SK-N-SH treated with all-trans-retinoic acid at 6 μM for 48 hours (cell line): ENCODE measurements at regions not wholly inside any gene's neighbourhood (a gene's known extent, or its start where the extent isn't known, plus 50 kb on each side); places are given as distances from the start of the nearest gene placed in this dataset.

Experiments
- ATAC-seq: fragments of 200-7000 bp; cut with Tn5 transposase; 3 replicates; pipeline ENCODE4 v1.9.1; 2020; ENCODE audit warnings: mild to moderate bottlenecking, moderate library complexity
- ARNTL ChIP-seq: fragments of 450-650 bp; formaldehyde crosslinking; IDR thresholded peaks from 2 replicates; pipeline ENCODE4 v1.5.0; 2020; ENCODE audit warnings: low read depth, mild to moderate bottlenecking, moderate library complexity, borderline replicate concordance
- CREB5 ChIP-seq: fragments of 250-450 bp; sonication (Bioruptor Pico); IDR thresholded peaks from 2 replicates; pipeline ENCODE4 v1.5.1; 2020; ENCODE audit warnings: low read depth, mild to moderate bottlenecking, moderate library complexity
- CSDC2 ChIP-seq: fragments of 250-450 bp; sonication (Bioruptor Pico); IDR thresholded peaks from 2 replicates; pipeline ENCODE4 v1.5.0; 2020; ENCODE audit warnings: mild to moderate bottlenecking, moderate library complexity
- CSRNP3 ChIP-seq: fragments of 250-450 bp; sonication (Bioruptor Pico); IDR thresholded peaks from 2 replicates; pipeline ENCODE4 v1.5.1; 2021; ENCODE audit warnings: mild to moderate bottlenecking, moderate library complexity
- ESRRG ChIP-seq: fragments of 250-450 bp; sonication (Bioruptor Pico); IDR thresholded peaks from 2 replicates; pipeline ENCODE4 v1.6.1; 2021; ENCODE audit warnings: mild to moderate bottlenecking
- GLIS3 ChIP-seq: fragments of 250-450 bp; sonication (Bioruptor Pico); IDR thresholded peaks from 2 replicates; pipeline ENCODE4 v1.5.0; 2020; ENCODE audit warnings: mild to moderate bottlenecking, moderate library complexity
- ISL1 ChIP-seq: fragments of 250-450 bp; sonication (Bioruptor Pico); IDR thresholded peaks from 2 replicates; pipeline ENCODE4 v2.1.2; 2022; ENCODE audit warnings: mild to moderate bottlenecking, moderate library complexity
- OSR1 ChIP-seq: fragments of 250-450 bp; sonication (Bioruptor Pico); IDR thresholded peaks from 2 replicates; pipeline ENCODE4 v1.8.0; 2022; ENCODE audit warnings: moderate library complexity, mild to moderate bottlenecking, inconsistent platforms
- PATZ1 ChIP-seq: fragments of 250-450 bp; sonication (Bioruptor Pico); IDR thresholded peaks from 2 replicates; pipeline ENCODE4 v1.8.0; 2020; ENCODE audit warnings: mild to moderate bottlenecking, moderate library complexity, borderline replicate concordance
- POU6F1 ChIP-seq: fragments of 250-450 bp; sonication (Bioruptor Pico); IDR thresholded peaks from 2 replicates; pipeline ENCODE4 v1.8.0; 2021; ENCODE audit warnings: low read depth, mild to moderate bottlenecking, moderate library complexity, borderline replicate concordance
- PPARA ChIP-seq: fragments of 250-450 bp; sonication (Bioruptor Pico); IDR thresholded peaks from 2 replicates; pipeline ENCODE4 v1.5.0; 2020; ENCODE audit warnings: mild to moderate bottlenecking, borderline replicate concordance
- RARB ChIP-seq: fragments of 250-450 bp; sonication (Bioruptor Pico); IDR thresholded peaks from 2 replicates; pipeline ENCODE4 v1.8.0; 2021; ENCODE audit warnings: mild to moderate bottlenecking, moderate library complexity
- SNAI2 ChIP-seq: fragments of 250-450 bp; sonication (Bioruptor Pico); IDR thresholded peaks from 2 replicates; pipeline ENCODE4 v1.5.0; 2020; ENCODE audit warnings: mild to moderate bottlenecking, moderate library complexity
- TCF4 ChIP-seq: fragments of 250-450 bp; sonication (Bioruptor Pico); IDR thresholded peaks from 2 replicates; pipeline ENCODE4 v1.8.0; 2021; ENCODE audit warnings: mild to moderate bottlenecking, moderate library complexity, borderline replicate concordance
- ZC3H10 ChIP-seq: fragments of 250-450 bp; sonication (Bioruptor Pico); IDR thresholded peaks from 2 replicates; pipeline ENCODE4 v1.5.1; 2021; ENCODE audit warnings: mild to moderate bottlenecking, moderate library complexity
- ZFP3 ChIP-seq: fragments of 250-450 bp; sonication (Bioruptor Pico); IDR thresholded peaks from 2 replicates; pipeline ENCODE4 v1.5.0; 2020; ENCODE audit warnings: mild to moderate bottlenecking, moderate library complexity
- ZFP30 ChIP-seq: fragments of 450-650 bp; formaldehyde crosslinking; IDR thresholded peaks from 2 replicates; pipeline ENCODE4 v1.5.0; 2022; ENCODE audit warnings: mild to moderate bottlenecking, moderate library complexity
- ZNF565 ChIP-seq: fragments of 450-650 bp; formaldehyde crosslinking; conservative IDR thresholded peaks from 2 replicates; pipeline ENCODE4 v1.5.0; 2020; ENCODE audit warnings: low read depth, mild to moderate bottlenecking, moderate library complexity
- ZNF70 ChIP-seq: fragments of 450-650 bp; formaldehyde crosslinking; IDR thresholded peaks from 2 replicates; pipeline ENCODE4 v1.5.0; 2020; ENCODE audit warnings: mild to moderate bottlenecking, moderate library complexity
- ZNF8 ChIP-seq: fragments of 450-650 bp; formaldehyde crosslinking; IDR thresholded peaks from 2 replicates; pipeline ENCODE4 v1.5.0; 2020; ENCODE audit warnings: mild to moderate bottlenecking, moderate library complexity

- TF ChIP-seq ARNTL (CRISPR knock-in tag) = no peak
- TF ChIP-seq OSR1 (CRISPR knock-in tag) = no peak
- TF ChIP-seq, all 23 proteins: peak for 0
Observed at GRCh38 chr17:77666881-77667395, 291.6 kb upstream of the TNRC6C start (continued).

GRCh38 chr17:77667478-77667877, 291.0 kb upstream of the TNRC6C start:
- no peak for TF ChIP-seq RARB (CRISPR knock-in tag)
- TF ChIP-seq CSDC2 (CRISPR knock-in tag) = no peak
- TF ChIP-seq ZFP3 = no peak
- no peak for TF ChIP-seq ZNF565 (CRISPR knock-in tag)
- TF ChIP-seq ZFP30 (CRISPR knock-in tag) = no peak
- no peak for TF ChIP-seq ARNTL (CRISPR knock-in tag)
- TF ChIP-seq CSRNP3 (CRISPR knock-in tag) = no peak
- no peak for TF ChIP-seq ZC3H10 (CRISPR knock-in tag)
- no peak for TF ChIP-seq GLIS3 (CRISPR knock-in tag)
- TF ChIP-seq POU6F1 (CRISPR knock-in tag) = no peak
- no peak for TF ChIP-seq OSR1 (CRISPR knock-in tag)
- TF ChIP-seq ESRRG (CRISPR knock-in tag) = no peak
- no peak for TF ChIP-seq ISL1
- TF ChIP-seq CREB5 = no peak
- TF ChIP-seq ZNF8 (CRISPR knock-in tag) = no peak
- no peak for TF ChIP-seq PPARA (CRISPR knock-in tag)
- no peak for TF ChIP-seq SNAI2 (CRISPR knock-in tag)
- TF ChIP-seq TCF4 = no peak
- no peak for ATAC-seq

GRCh38 chr17:77668518-77668917, 290.0 kb upstream of the TNRC6C start:
- no peak for TF ChIP-seq OSR1 (CRISPR knock-in tag)
- TF ChIP-seq ESRRG (CRISPR knock-in tag) = no peak
- no peak for TF ChIP-seq ARNTL (CRISPR knock-in tag)
- no peak for TF ChIP-seq TCF4
- no peak for TF ChIP-seq GLIS3 (CRISPR knock-in tag)
- TF ChIP-seq ZNF565 (CRISPR knock-in tag) = no peak
- no peak for TF ChIP-seq PATZ1 (CRISPR knock-in tag)
- no peak for TF ChIP-seq PPARA (CRISPR knock-in tag)
- TF ChIP-seq POU6F1 (CRISPR knock-in tag) = no peak
- TF ChIP-seq CSDC2 (CRISPR knock-in tag) = no peak
- TF ChIP-seq RARB (CRISPR knock-in tag) = no peak
- no peak for ATAC-seq

- no peak for ATAC-seq
- TF ChIP-seq ZNF70 (CRISPR knock-in tag) (no peak), RARB (CRISPR knock-in tag) (no peak), GLIS3 (CRISPR knock-in tag) (no peak), ZFP30 (CRISPR knock-in tag) (no peak), ARNTL (CRISPR knock-in tag) (no peak), CSDC2 (CRISPR knock-in tag) (no peak), CSRNP3 (CRISPR knock-in tag) (no peak)
Observed at GRCh38 chr17:77670173-77670572, 288.3 kb upstream of the TNRC6C start.
